GM23248 (cell line): ENCODE measurements at regions not wholly inside any gene's neighbourhood (a gene's known extent, or its start where the extent isn't known, plus 50 kb on each side); places are given as distances from the start of the nearest gene placed in this dataset.
"Not testable (repeated sequence)": the region's sequence is repeated elsewhere in the genome, so short reads cannot be mapped to it uniquely, and the experiment has no call there.

ENCODE experiments used
- DNase-seq: peaks from one replicate; pipeline ENCODE4 v3.0.0-alpha.2; 2015
- H2AFZ ChIP-seq: fragments of 200-600 bp; sonication (generic); 2 replicates; pipeline ENCODE4 v1.6.1; 2016; ENCODE audit warnings: antibody characterized with exemption
- H3F3A ChIP-seq: fragments of 200-600 bp; sonication (generic); 2 replicates; pipeline ENCODE4 v1.6.1; 2016; ENCODE audit warnings: mild to moderate bottlenecking, antibody characterized with exemption, mixed run types; ENCODE audit not compliant: insufficient read depth
- H3K27ac ChIP-seq: fragments of 200-600 bp; sonication (generic); 2 replicates; pipeline ENCODE4 v1.5.1; 2016; ENCODE audit warnings: mild to moderate bottlenecking
- H3K27me3 ChIP-seq: fragments of 200-600 bp; sonication (generic); replicated peaks from 2 replicates; pipeline ENCODE4 v1.6.1; 2016; ENCODE audit warnings: mild to moderate bottlenecking; ENCODE audit not compliant: insufficient read depth
- H3K36me3 ChIP-seq: fragments of 200-600 bp; sonication (generic); 2 replicates; pipeline ENCODE4 v1.6.1; 2016; ENCODE audit warnings: low read depth, mild to moderate bottlenecking
- H3K4me1 ChIP-seq: fragments of 200-600 bp; sonication (generic); 2 replicates; pipeline ENCODE4 v1.6.1; 2016; ENCODE audit warnings: mild to moderate bottlenecking; ENCODE audit not compliant: insufficient read depth
- H3K4me2 ChIP-seq: fragments of 200-600 bp; sonication (generic); one replicate; pipeline ENCODE4 v1.6.1; 2016; ENCODE audit warnings: mild to moderate bottlenecking; ENCODE audit not compliant: unreplicated experiment
- H3K4me3 ChIP-seq: fragments of 200-600 bp; sonication (generic); 2 replicates; pipeline ENCODE4 v1.5.1; 2016; ENCODE audit warnings: mild to moderate bottlenecking
- H3K79me2 ChIP-seq: fragments of 200-600 bp; sonication (generic); 2 replicates; pipeline ENCODE4 v1.6.1; 2016; ENCODE audit warnings: mild to moderate bottlenecking; ENCODE audit not compliant: insufficient read depth
- H3K9ac ChIP-seq: fragments of 200-600 bp; sonication (generic); 2 replicates; pipeline ENCODE4 v1.6.1; 2016; ENCODE audit warnings: mild to moderate bottlenecking
- H3K9me2 ChIP-seq: fragments of 200-600 bp; sonication (generic); 2 replicates; pipeline ENCODE4 v1.6.1; 2016; ENCODE audit warnings: mixed run types, mild to moderate bottlenecking, moderate library complexity; ENCODE audit not compliant: insufficient read depth
- H3K9me3 ChIP-seq: fragments of 200-600 bp; sonication (generic); one replicate; pipeline ENCODE4 v1.6.1; 2017; ENCODE audit warnings: low read depth
- H4K20me1 ChIP-seq: fragments of 200-600 bp; sonication (generic); 2 replicates; pipeline ENCODE4 v1.6.0; 2016; ENCODE audit not compliant: insufficient read depth
- EZH2 ChIP-seq: fragments of 200-600 bp; sonication (generic); IDR thresholded peaks from 2 replicates; pipeline ENCODE4 v1.6.1; 2018; ENCODE audit warnings: antibody characterized with exemption, mild to moderate bottlenecking; ENCODE audit not compliant: insufficient read depth, poor library complexity, severe bottlenecking
- EZH2phosphoT487 ChIP-seq: fragments of 200-600 bp; sonication (generic); IDR thresholded peaks from 2 replicates; pipeline ENCODE4 v1.6.1; 2018; ENCODE audit warnings: antibody characterized with exemption, moderate library complexity, mild to moderate bottlenecking, low read depth; ENCODE audit not compliant: insufficient read depth
- WGBS, 2 experiments: methylation state at CpG; one replicate each; pipeline ENCODE4 v1.1.6; 2015 to 2017; ENCODE audit warnings: low lambda C conversion rate in 2 of 2, low coverage in 1 of 2; ENCODE audit errors: missing lambda C conversion rate in 2 of 2; 5-methylcytosine and 5-hydroxymethylcytosine counted together
- in situ Hi-C: fragments of 300-500 bp; cut with MboI; formaldehyde crosslinking; loops from 2 replicates; pipeline ENCODE4 v1.15.0; 2020

DNA sequence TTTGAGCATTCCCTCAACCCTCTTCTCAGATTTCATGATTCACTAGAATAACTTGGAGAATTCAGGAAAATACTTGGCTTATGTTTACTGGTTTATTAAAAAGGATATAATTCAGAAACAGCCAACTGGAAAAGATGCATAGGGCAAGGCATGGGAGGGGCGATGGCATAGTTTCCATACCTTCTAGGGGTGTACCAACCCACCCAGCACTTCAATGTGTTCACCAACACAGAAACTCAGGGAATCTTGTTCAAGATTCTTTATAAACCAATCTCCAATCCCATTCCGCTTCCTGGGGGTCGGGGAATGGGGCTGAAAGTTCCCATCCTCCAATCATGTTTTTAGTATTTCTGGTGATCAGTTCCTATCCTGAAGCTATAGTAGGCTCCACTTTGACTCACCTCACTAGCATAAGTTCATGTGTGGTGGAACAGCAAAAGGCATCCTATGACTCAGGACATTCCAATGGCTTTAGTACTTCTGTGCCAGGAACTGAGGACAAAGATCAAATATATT lies 164.4 kb downstream of the SIM1 start:
- Histone ChIP-seq H2AFZ (peak overlapping the region; percentile 57), H3K4me2 (peak overlapping the region; percentile 63)

GRCh38 chr6:100296810-100297544 lies 167.7 kb downstream of the SIM1 start:
- DNase-seq, result peak; percentile 86
- Histone ChIP-seq H3K36me3 (no peaks in the 10 kb centered on the region), H3K9me2 (no peaks in the 10 kb centered on the region; the same call in 1 of the 2 replicates), H3K4me3 (peak overlapping the region; percentile 34; the same call in 1 of the 2 replicates), H3K79me2 (no peaks in the 10 kb centered on the region), H3K27me3 (no peaks in the 10 kb centered on the region), H3K27ac (peak overlapping the region; percentile 61), H3K4me1 (peaks cover 51% of the 10 kb centered on the region), H3K9ac (0 out of 2 replicates have a peak overlapping the region, but pooled peaks have one; percentile 11), H3F3A (peaks cover 29% of the 10 kb centered on the region), H4K20me1 (no peaks in the 10 kb centered on the region), H3K4me2 (peak overlapping the region; percentile 68), H3K9me3 (no peaks in the 10 kb centered on the region), H2AFZ (no peak overlapping the region)
- in situ Hi-C loops, result no loop called here
- no peak for TF ChIP-seq EZH2
- TF ChIP-seq EZH2phosphoT487, result no peak
- 34 to 40% methylated on average over 3 of the region's 3 CpGs for WGBS, 2 experiments

More for the DNA sequence above, 164.4 kb downstream of the SIM1 start:
- no peaks in the 10 kb centered on the region for H3K27me3 ChIP-seq
- 15 to 22% methylated on average over 3 of the region's 3 CpGs for WGBS, 2 experiments
- peak; percentile 96 for DNase-seq
- no peaks in the 10 kb centered on the region for H4K20me1 ChIP-seq
- in situ Hi-C loops, result no loop called here
- no peaks in the 10 kb centered on the region for H3K36me3 ChIP-seq
- no peak for TF ChIP-seq EZH2
- TF ChIP-seq EZH2phosphoT487, result no peak
- no peaks in the 10 kb centered on the region for H3K9me3 ChIP-seq
- peaks cover 45% of the 10 kb centered on the region for H3K4me1 ChIP-seq
- H3F3A ChIP-seq, result peaks cover 29% of the 10 kb centered on the region
- peak overlapping the region; percentile 75 for H3K27ac ChIP-seq
- peak overlapping the region; percentile 33 for H3K4me3 ChIP-seq
- no peaks in the 10 kb centered on the region for H3K9me2 ChIP-seq
- no peak overlapping the region for H3K9ac ChIP-seq
- no peaks in the 10 kb centered on the region for H3K79me2 ChIP-seq

DNA sequence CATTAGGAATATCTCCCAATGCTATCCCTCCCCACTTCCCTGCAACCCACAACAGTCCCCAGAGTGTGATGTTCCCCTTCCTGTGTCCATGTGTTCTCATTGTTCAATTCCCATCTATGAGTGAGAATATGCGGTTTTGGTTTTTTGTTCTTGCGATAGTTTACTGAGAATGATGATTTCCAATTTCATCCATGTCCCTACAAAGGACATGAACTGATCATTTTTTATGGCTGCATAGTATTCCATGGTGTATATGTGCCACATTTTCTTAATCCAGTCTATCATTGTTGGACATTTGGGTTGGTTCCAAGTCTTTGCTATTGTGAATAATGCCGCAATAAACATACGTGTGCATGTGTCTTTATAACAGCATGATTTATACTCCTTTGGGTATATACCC lies 169.5 kb downstream of the SIM1 start:
- H2AFZ ChIP-seq, H3K4me3 ChIP-seq, H3K9me3 ChIP-seq, H3K9me2 ChIP-seq, H4K20me1 ChIP-seq, DNase-seq, in situ Hi-C loops, H3K36me3 ChIP-seq, H3K79me2 ChIP-seq, H3K27ac ChIP-seq, H3K9ac ChIP-seq, H3K27me3 ChIP-seq, H3K4me2 ChIP-seq: not testable (repeated sequence)
- peaks cover 41% of the 10 kb centered on the region for H3K4me1 ChIP-seq
- 92 to 96% methylated on average over 4 of the region's 4 CpGs for WGBS, 2 experiments
- peaks cover 27% of the 10 kb centered on the region for H3F3A ChIP-seq

- H3F3A ChIP-seq, result 0 out of 2 replicates have a peak, but pooled peaks cover 3% of the 10 kb centered on the region
These were observed 175.4 kb downstream of the SIM1 start for GRCh38 chr6:100289285-100289684.

More at GRCh38 chr6:100289285-100289684, 175.4 kb downstream of the SIM1 start:
- H4K20me1 ChIP-seq, result no peaks in the 10 kb centered on the region
- in situ Hi-C loops, result no loop called here
- H3K9me3 ChIP-seq, result no peaks in the 10 kb centered on the region
- no peak overlapping the region for H3K4me2 ChIP-seq
- H3K9me2 ChIP-seq, result no peaks in the 10 kb centered on the region; the same call in 1 of the 2 replicates
- no peak overlapping the region for H3K27ac ChIP-seq
- no peak for DNase-seq
- H3K27me3 ChIP-seq, result no peaks in the 10 kb centered on the region
- H3K9ac ChIP-seq, result no peak overlapping the region
- 89 to 91% methylated on average over 2 of the region's 2 CpGs for WGBS, 2 experiments
- H3K36me3 ChIP-seq, result no peaks in the 10 kb centered on the region
- peaks cover 10% of the 10 kb centered on the region; the same call in 1 of the 2 replicates for H3K4me1 ChIP-seq
- no peak overlapping the region for H2AFZ ChIP-seq
- no peak overlapping the region for H3K4me3 ChIP-seq
- no peaks in the 10 kb centered on the region for H3K79me2 ChIP-seq
- TF ChIP-seq EZH2phosphoT487 (no peak), EZH2 (no peak)
